HG03064 (cell line): ENCODE measurements at regions not wholly inside any gene's neighbourhood (a gene's known extent, or its start where the extent isn't known, plus 50 kb on each side); places are given as distances from the start of the nearest gene placed in this dataset.
"Not testable (repeated sequence)": the region's sequence is repeated elsewhere in the genome, so short reads cannot be mapped to it uniquely, and the experiment has no call there.

Experiments
- ATAC-seq: cut with Tn5 transposase; IDR thresholded peaks from one replicate; pipeline ENCODE4 v1.9.1; 2021; ENCODE audit warnings: low read depth; ENCODE audit not compliant: unreplicated experiment

DNA sequence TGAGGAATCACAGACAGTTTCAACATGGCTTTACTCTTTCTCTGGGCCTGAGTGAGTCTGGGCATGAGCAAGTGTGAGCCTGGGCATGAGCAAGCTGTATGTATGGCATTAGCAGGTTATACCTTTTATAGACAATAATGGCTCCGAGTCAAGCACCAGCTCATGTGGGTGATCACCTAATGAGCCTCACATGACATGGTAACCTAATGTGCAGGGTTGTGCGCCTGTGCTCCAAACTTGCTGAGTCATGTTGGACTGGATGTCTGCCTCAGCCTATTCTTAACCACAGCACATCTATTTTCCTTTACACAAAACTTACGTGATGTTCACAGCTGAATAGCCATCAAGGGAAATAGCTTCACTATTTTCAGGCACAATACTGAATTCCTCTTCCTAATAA is 236.2 kb upstream of the NRIP1 start:
- no peak for ATAC-seq

DNA sequence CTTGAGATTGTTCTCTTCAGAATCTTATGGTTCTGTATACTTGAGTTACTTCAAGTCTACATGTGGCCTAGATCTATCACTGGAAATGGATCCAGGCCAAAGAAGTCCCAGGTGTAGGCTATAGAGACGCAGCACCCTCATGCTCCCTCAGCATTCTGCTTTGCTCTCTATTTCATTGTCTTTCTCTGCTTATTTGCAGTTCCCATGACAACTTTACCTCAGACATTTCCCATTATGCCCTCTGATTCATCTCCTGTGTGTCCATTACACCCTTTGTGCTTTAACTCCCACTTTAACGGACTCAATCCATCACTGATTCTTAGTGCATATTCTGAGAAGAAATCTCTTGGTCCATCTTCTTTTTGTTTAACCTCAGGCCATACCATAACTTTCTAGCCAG is 236.9 kb upstream of the NRIP1 start:
- no peak for ATAC-seq

GRCh38 chr21:15306271-15306670 is 241.5 kb upstream of the NRIP1 start:
- ATAC-seq: no peak

DNA sequence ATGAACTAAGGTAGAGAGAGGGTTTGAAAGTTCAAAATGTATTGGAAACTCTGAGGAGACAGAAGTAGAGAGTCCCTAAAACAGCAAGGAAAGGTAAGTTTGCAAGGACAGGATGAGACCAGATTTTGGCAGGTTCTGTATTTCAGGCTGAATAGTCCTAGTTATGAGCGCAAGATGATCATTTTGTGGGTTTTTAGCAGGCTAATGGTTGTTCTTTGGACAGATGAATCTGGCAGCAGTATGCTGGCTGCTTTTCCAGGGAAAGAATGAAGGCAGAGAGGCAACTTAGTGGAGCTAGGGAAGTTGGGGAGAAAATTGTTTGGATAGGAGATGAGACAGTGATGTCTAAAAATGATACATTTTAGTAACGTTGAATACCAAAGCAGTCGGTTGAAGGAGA is 243.5 kb upstream of the NRIP1 start:
- ATAC-seq: no peak

- ATAC-seq: no peak
Observed at GRCh38 chr21:15309022-15309590, 244.3 kb upstream of the NRIP1 start.

DNA sequence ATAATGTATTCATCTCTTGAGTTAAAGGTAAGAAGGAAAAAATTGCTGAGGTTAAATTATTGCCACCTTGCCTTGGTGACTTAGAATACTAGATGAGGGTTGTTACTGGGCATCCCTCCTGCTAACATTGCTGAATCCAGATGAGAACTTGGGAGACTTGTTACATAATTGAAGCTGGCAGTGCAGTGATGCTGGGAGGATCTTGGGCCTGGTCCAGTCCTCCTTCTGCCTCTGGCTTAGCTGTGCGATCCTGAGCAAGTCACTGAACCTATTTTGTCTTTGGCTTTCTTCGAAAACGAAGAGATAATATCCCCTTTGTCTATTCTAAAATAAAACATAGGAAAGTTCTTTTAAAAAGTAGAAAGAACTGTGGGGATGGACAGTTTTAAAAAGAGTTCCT is 244.9 kb upstream of the NRIP1 start:
- no peak for ATAC-seq

GRCh38 chr21:15311510-15311909 is 246.7 kb upstream of the NRIP1 start:
- ATAC-seq: no peak

DNA sequence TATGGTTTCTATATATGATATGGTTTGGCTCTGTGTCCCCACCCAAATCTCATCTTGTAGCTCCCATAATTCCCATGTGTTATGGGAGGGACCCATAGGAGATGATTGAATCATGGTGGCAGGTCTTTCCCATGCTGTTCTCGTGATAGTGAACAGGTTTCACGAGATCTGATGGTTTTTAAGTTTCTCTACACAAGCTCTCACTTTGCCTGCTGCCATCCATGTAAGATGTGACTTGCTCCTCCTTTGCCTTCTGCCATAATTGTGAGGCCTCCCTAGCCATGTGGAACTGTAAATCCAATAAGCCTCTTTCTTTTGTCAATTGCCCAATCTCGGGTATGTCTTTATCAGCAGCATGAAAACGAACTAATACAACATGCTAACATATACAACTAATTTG is 252.2 kb upstream of the NRIP1 start:
- ATAC-seq: not testable (repeated sequence)

DNA sequence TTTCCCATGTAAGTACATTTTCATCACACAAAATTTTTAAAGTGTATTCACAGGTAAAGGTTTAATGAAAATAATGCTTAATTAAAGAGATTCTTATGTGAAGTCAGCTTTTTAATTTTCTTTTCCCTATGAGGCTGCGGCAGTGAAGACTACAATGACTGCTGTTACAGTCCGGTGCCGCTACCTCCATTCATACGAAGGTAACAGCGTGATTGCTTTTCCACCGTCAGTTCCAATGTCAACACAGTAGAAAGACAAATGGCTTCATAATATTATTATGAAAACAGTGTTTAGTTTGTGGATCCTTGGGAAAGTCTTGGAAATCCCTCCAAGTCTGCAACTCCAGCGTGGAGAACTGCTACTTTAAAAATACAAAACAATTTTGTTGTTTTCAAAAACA is 254.9 kb upstream of the NRIP1 start:
- ATAC-seq: no peak

- ATAC-seq: no peak
Observed at GRCh38 chr21:15324542-15324941, 259.7 kb upstream of the NRIP1 start.

DNA sequence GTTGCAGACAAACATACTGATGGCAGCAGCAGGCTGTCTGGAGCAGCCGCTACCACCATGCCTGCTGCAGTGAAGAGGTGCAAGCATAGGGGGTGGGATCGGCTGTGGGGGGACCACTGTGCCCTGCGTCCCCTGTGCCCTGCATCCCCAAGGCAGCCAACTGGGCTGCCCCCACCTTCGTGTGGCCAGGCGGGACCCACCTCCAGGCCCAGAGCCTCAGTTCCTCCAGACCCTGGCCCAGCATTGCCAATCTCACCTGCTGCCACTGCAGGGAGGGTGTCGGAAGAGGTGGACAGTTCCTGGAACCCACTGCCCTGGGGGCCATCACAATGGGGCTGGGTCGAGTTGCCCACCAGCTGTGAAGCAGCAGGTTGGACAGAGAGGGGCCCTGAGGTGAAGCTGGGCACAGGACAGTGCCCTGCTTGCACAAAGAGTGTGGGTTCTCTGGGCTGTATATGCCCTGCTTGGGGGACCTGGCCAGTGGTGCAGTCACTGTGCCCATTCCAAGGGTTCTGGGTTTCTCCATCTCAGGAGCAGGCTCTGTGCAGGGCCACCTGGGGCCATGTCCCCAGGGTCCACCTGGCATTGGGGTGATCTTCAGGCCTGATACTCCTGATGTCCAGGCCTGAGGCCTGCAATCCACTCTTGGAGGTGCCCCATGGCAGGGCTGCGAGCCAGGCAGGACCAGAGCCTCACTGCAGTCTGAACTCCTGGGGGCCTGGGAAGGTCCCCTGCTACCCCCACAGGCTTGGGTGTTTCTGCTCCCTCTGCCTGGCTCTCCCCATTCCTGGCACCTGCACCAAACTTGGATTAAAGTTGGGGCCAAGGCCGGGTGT is 261.4 kb upstream of the NRIP1 start:
- ATAC-seq: no peak

DNA sequence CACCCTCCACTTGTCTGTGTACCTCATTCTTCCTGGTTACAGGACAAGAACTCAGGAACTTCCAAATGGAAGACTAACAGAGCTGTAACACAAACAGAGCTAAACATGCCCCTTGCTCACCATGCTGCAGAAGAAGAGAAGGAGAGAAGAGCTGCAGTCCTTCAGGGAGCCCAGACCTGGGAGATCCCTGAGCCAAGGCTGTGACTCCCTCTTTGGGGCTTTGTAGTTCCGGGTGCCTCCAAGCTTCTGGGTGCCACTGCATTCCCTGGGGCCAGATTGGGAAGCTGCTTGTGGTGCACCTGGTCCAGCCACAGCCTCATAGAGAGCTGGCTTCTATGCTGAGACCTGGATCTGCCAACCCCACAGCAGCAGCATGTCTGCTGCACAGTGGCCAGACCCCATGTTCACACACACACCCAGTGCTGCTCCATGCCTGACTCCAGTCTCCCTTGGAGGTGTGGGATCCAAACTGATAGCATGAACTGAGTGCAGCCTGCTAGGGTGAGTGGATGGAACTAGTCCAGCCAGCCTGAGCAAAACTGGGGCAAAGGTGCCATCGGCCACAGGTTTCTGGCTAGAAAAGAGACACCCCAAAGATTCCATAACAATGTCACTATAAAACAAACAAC is 263.0 kb upstream of the NRIP1 start:
- no peak for ATAC-seq

GRCh38 chr21:15329191-15329590 is 264.4 kb upstream of the NRIP1 start:
- no peak for ATAC-seq

DNA sequence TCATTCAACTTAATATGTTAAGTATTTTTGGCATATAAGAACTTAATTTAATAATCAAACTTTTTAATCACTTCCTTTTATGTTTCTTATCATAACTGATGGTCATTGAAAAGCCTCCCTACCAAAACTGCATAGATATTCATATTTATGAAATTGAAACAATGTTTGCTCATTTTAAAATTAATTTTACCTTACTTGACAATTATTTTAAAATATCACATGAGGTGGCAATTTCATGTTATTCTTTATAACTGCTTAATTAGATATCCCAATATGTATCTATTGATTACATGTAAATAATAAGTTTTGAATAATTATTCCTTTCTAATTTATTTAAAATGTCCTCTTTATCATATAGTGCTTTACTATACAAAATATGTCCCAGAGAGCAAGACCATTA is 266.1 kb upstream of the NRIP1 start:
- no peak for ATAC-seq

DNA sequence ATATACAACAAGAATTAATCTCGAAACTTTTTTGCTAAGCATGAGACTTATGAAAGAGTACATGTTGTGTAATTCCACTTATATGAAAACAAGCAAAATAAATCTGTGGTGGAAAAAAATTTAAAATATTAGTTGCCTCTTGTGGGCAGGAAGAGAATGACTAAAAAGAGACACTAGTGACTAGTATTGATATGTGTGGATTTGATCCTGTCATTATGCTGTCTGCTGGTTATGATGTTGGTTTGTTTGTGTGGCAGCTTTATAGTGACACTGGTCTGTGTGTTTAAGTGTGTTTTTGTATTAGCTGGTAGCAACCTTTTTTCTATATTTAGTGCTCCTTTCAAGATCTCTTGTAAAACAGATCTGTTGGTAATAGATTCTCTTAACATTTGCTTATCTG is 267.8 kb upstream of the NRIP1 start:
- ATAC-seq: no peak

GRCh38 chr21:15333136-15333710 is 268.4 kb upstream of the NRIP1 start:
- no peak for ATAC-seq

- no peak for ATAC-seq
Observed at GRCh38 chr21:15333951-15334350, 269.2 kb upstream of the NRIP1 start.

DNA sequence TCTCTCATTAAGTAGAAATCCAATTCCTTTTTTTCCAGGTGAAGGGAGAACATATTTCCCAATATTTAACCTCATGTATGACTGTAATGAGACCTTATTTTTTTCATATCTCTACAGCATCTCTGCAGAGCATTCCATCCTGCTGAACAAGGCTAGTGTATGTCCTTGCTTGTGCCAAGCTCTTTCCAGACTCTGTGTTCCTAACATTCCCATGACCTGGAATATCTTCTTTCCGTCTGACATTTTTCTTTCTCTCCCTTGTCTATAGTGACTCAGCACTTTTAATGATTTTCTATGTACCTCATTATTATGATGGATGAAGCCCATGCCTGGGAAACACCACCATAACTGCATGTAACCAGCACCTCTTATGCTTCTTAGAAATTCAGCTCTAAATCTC is 278.3 kb upstream of the NRIP1 start:
- ATAC-seq: no peak

DNA sequence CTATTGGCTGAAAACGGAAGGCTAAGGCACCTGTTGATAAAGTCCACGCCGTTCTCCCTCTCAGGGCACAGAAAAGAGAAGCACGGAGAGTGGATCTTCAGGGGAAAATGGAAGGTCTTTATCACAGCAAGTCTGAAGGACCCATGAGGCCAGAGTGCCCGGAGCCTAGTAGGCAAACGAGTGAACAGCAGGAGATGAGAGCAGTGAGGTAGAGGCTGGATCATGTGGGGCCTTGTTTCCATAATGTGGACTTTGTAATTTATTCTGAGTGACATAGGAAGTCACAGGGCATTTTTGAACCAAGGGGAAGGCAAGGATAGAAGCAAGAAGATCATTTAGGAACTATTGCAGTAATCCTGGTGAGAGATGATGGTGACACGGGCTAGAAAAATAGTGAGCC is 287.2 kb upstream of the NRIP1 start:
- ATAC-seq: no peak

- ATAC-seq: no peak
Observed at GRCh38 chr21:15353546-15353945, 288.7 kb upstream of the NRIP1 start.

GRCh38 chr21:15354516-15354915 is 289.7 kb upstream of the NRIP1 start:
- ATAC-seq: no peak

- no peak for ATAC-seq
Observed at GRCh38 chr21:15355066-15355465, 290.3 kb upstream of the NRIP1 start.
